GM12878 (cell line): ENCODE measurements at regions not wholly inside any gene's neighbourhood (a gene's known extent, or its start where the extent isn't known, plus 50 kb on each side); places are given as distances from the start of the nearest gene placed in this dataset.

Experiments used
- ATAC-seq: fragments of 200-7000 bp; cut with Tn5 transposase; 3 replicates; pipeline ENCODE4 v1.9.1; 2020; ENCODE audit warnings: mild to moderate bottlenecking, moderate library complexity
- BruUV-seq: library from RNA; stranded (reverse); fragments of 400-500 nt; replicated peaks from 2 replicates; lab custom pipeline; 2021; lab: Mats Ljungman, UMichigan
- CTCF ChIA-PET: fragments of 300-600 bp; sonication (Branson Sonifier 250); formaldehyde crosslinking; extraction: SDS; loops from one replicate; lab custom pipeline; 2021; ENCODE audit warnings: inconsistent platforms; lab: Yijun Ruan, JAX
- POLR2A ChIA-PET: fragments of 350-600 bp; formaldehyde crosslinking; extraction: SDS; loops from one replicate; lab custom pipeline; 2021; ENCODE audit warnings: inconsistent platforms; lab: Charles Lee
- RAD21 ChIA-PET: fragments of 300-600 bp; sonication (Branson Sonifier 250); formaldehyde crosslinking; loops from one replicate; lab custom pipeline; 2023; ENCODE audit warnings: antibody characterized with exemption; ENCODE audit not compliant: unreplicated experiment; lab: Charles Lee
- SMC1A ChIA-PET: fragments of 300-600 bp; sonication (Branson Sonifier 250); formaldehyde crosslinking; loops from one replicate; lab custom pipeline; 2023; ENCODE audit not compliant: unreplicated experiment, uncharacterized antibody; lab: Charles Lee
- DNase-seq: peaks from one replicate; pipeline ENCODE4 v3.0.0-alpha.2; 2011; ENCODE audit warnings: low read depth, low spot score
- FAIRE-seq: peaks from 3 replicates; lab custom pipeline; 2011; peaks lifted over from hg19 to GRCh38; lab: Jason Lieb, UNC
- H2AFZ ChIP-seq: 2 replicates; pipeline ENCODE4 v1.6.0; 2011; ENCODE audit warnings: low read depth, low read length, control low read depth; ENCODE audit not compliant: control insufficient read depth
- H3K27ac ChIP-seq: 2 replicates; pipeline ENCODE4 v1.5.1; 2011; ENCODE audit warnings: control low read depth; ENCODE audit not compliant: control insufficient read depth, insufficient read depth
- H3K27me3 ChIP-seq, 2 experiments: replicated peaks in 1 of 2; 2 replicates each; pipeline versions ENCODE4 v1.6.0 to v1.6.1; 2011; ENCODE audit warnings: low read length in 1 of 2; ENCODE audit not compliant: control insufficient read depth in 2 of 2, insufficient read depth in 2 of 2
- H3K36me3 ChIP-seq, 2 experiments: 2 replicates each; pipeline ENCODE4 v1.5.1; 2011; ENCODE audit warnings: low read length in 1 of 2; ENCODE audit not compliant: control insufficient read depth in 2 of 2, insufficient read depth in 2 of 2
- H3K4me1 ChIP-seq: 2 replicates; pipeline ENCODE4 v1.6.1; 2011; ENCODE audit warnings: mild to moderate bottlenecking, low read length, moderate library complexity, mixed read lengths; ENCODE audit not compliant: control insufficient read depth, insufficient read depth
- H3K4me2 ChIP-seq: 2 replicates; pipeline ENCODE4 v1.6.0; 2011; ENCODE audit warnings: control low read depth; ENCODE audit not compliant: control insufficient read depth, insufficient read depth
- H3K4me3 ChIP-seq: fragments of 200-600 bp; sonication (generic); 2 replicates; pipeline ENCODE4 v1.5.1; 2016
- H3K79me2 ChIP-seq: 2 replicates; pipeline ENCODE4 v1.6.0; 2011; ENCODE audit warnings: low read length; ENCODE audit not compliant: control insufficient read depth, insufficient read depth
- H3K9ac ChIP-seq: 2 replicates; pipeline ENCODE4 v1.8.0; 2011; ENCODE audit warnings: low read length, control low read depth, mixed read lengths; ENCODE audit not compliant: control insufficient read depth, insufficient read depth
- H3K9me3 ChIP-seq: replicated peaks from 3 replicates; pipeline ENCODE4 v1.5.1; 2011; ENCODE audit warnings: mild to moderate bottlenecking, low read length; ENCODE audit not compliant: control insufficient read depth, insufficient read depth
- H4K20me1 ChIP-seq: 2 replicates; pipeline ENCODE4 v1.6.0; 2011; ENCODE audit not compliant: control insufficient read depth, insufficient read depth
- ASH2L ChIP-seq: fragments of 300-600, 200-600 bp; sonication (generic); IDR thresholded peaks from 2 replicates; pipeline ENCODE4 v1.6.1; 2017; ENCODE audit warnings: low read depth, mild to moderate bottlenecking, borderline replicate concordance
- ATF7 ChIP-seq: fragments of 450-650 bp; IDR thresholded peaks from 2 replicates; pipeline ENCODE4 v1.6.1; 2016; ENCODE audit warnings: low read depth, mild to moderate bottlenecking
- BACH1 ChIP-seq: fragments of 450-650 bp; IDR thresholded peaks from 2 replicates; pipeline ENCODE4 v1.6.1; 2017; ENCODE audit warnings: mild to moderate bottlenecking, borderline replicate concordance
- CBFB ChIP-seq: IDR thresholded peaks from 2 replicates; pipeline ENCODE4 v1.6.1; 2016; ENCODE audit warnings: antibody characterized with exemption, low read depth
- EP300 ChIP-seq, 2 experiments: fragments of 150-350 bp in 1 of 2; IDR thresholded peaks; 2 replicates each; pipeline ENCODE4 v1.6.1; 2011 to 2012; ENCODE audit warnings: low read depth in 2 of 2, low read length in 2 of 2, borderline replicate concordance in 1 of 2, improper control_type of control experiment in 1 of 2, inconsistent platforms in 1 of 2; ENCODE audit not compliant: control insufficient read depth in 1 of 2
- FOS ChIP-seq: IDR thresholded peaks from 3 replicates; pipeline ENCODE4 v1.6.1; 2011; ENCODE audit warnings: borderline replicate concordance; ENCODE audit not compliant: insufficient read length; ENCODE audit errors: extremely low read depth
- HDAC6 ChIP-seq: fragments of 200-600 bp; sonication (generic); IDR thresholded peaks from one replicate; pipeline ENCODE4 v1.8.0; 2017; ENCODE audit warnings: antibody characterized with exemption; ENCODE audit not compliant: unreplicated experiment
- IKZF2 ChIP-seq, 2 experiments: fragments of 450-650 bp; IDR thresholded peaks; 2 replicates each; pipeline ENCODE4 v1.6.1; 2017; ENCODE audit warnings: mild to moderate bottlenecking in 2 of 2, moderate library complexity in 2 of 2
- IRF4 ChIP-seq: IDR thresholded peaks from 2 replicates; pipeline ENCODE4 v1.6.1; 2011; ENCODE audit warnings: low read depth, low read length
- MEF2A ChIP-seq: IDR thresholded peaks from 2 replicates; pipeline ENCODE4 v1.6.1; 2011; ENCODE audit warnings: low read depth, mild to moderate bottlenecking, low read length, moderate library complexity; ENCODE audit not compliant: insufficient read depth
- MEF2B ChIP-seq: fragments of 450-650 bp; IDR thresholded peaks from 2 replicates; pipeline ENCODE4 v1.6.1; 2018; ENCODE audit warnings: mild to moderate bottlenecking, moderate library complexity; ENCODE audit not compliant: partially characterized antibody, poor library complexity, severe bottlenecking
- MTA2 ChIP-seq: fragments of 450-650 bp; IDR thresholded peaks from 2 replicates; pipeline ENCODE4 v1.6.1; 2016; ENCODE audit warnings: low read depth, mild to moderate bottlenecking, moderate library complexity
- MTA3 ChIP-seq: IDR thresholded peaks from 2 replicates; pipeline ENCODE4 v1.6.1; 2012; ENCODE audit warnings: low read length, inconsistent platforms, borderline replicate concordance
- NR2F1 ChIP-seq: fragments of 450-650 bp; conservative IDR thresholded peaks from 2 replicates; pipeline ENCODE4 v1.6.1; 2017; ENCODE audit warnings: mild to moderate bottlenecking
- SPI1 ChIP-seq: IDR thresholded peaks from 2 replicates; pipeline ENCODE4 v1.6.1; 2011; ENCODE audit warnings: low read depth, mild to moderate bottlenecking, low read length, moderate library complexity, borderline replicate concordance; ENCODE audit not compliant: insufficient read depth
- STAT1 ChIP-seq: fragments of 450-650 bp; conservative IDR thresholded peaks from 2 replicates; pipeline ENCODE4 v1.6.1; 2014; ENCODE audit warnings: antibody characterized with exemption, mild to moderate bottlenecking
- WGBS: methylation state at CpG from one replicate; pipeline ENCODE4 v1.1.6; 2016; ENCODE audit warnings: low lambda C conversion rate; ENCODE audit not compliant: insufficient replicate concordance, insufficient coverage; ENCODE audit errors: missing lambda C conversion rate; 5-methylcytosine and 5-hydroxymethylcytosine counted together
- in situ Hi-C: fragments of 300-500 bp; cut with MboI; formaldehyde crosslinking; loops from 9 replicates; pipeline ENCODE4 v1.14.3; 2018; ENCODE audit warnings: mixed read lengths
- intact Hi-C: fragments of 100-400 bp; cut with micrococcal nuclease; formaldehyde crosslinking; loops from one replicate; pipeline ENCODE4 v1.14.2; 2022; ENCODE audit not compliant: unreplicated experiment

- ChIA-PET SMC1A (no interaction called here), CTCF (no interaction called here), RAD21 (no interaction called here), POLR2A (no interaction called here)
- H3K27me3 ChIP-seq = no peaks in the 10 kb centered on the region
- no peaks in the 10 kb centered on the region for H3K79me2 ChIP-seq
- 38% methylated on average over 4 of the region's 4 CpGs for WGBS
- no peak overlapping the region for H3K9ac ChIP-seq
- intact Hi-C loops = no loop called here
- no peaks in the 10 kb centered on the region for H3K4me1 ChIP-seq
- in situ Hi-C loops = no loop called here
- no peak overlapping the region for H2AFZ ChIP-seq
- no peaks in the 10 kb centered on the region for H3K36me3 ChIP-seq
- no peaks in the 10 kb centered on the region for H4K20me1 ChIP-seq
- FAIRE-seq (no peak), DNase-seq (no peak), ATAC-seq (no peak)
- H3K4me3 ChIP-seq = no peak overlapping the region
- TF ChIP-seq ASH2L (no peak), MTA3 (no peak)
- H3K4me2 ChIP-seq = no peak overlapping the region
- BruUV-seq = no TSS peak
- no peaks in the 10 kb centered on the region for H3K9me3 ChIP-seq
- H3K27ac ChIP-seq = no peak overlapping the region
Measured at GRCh38 chr5:57581222-57581621, 98.6 kb upstream of the ACTBL2 start.

DNA sequence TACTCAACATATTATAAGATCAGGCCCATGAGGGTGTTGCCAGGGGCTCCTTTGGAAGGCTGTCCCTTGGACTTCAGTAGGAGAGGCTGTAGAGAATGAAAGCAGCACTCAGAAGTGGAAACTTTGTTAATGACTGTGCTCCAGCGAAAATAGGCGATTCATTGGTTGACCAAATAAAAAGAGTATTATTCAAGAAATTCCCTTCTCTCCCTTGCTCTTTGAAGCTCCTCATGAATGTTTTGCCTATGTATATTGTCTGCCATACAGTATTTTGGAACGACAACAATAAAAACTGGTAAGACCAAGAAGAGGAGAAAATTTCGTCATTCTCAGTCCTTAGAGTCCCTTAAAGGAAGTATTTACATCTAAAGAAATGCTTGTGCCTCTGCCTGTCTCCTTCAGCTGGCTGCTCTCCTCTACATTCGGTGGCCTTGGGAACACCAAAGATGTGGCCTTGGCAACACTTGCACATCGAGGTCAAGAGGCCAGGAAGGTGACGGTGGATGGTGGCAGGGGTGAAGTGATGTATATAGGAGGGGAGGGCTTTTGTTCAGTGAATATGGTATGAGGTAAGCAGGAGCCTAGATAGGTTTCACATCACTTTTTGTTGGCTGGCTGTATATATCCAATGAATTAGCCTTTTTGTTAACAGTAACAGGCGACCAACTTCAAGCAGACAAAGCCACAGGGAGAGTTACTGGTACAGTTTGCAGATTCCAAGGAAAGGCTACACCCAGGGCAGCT is 95.0 kb upstream of the ACTBL2 start:
- ChIA-PET SMC1A (interaction anchor here (1.4 kb wide), 1 partner anchor 42 kb away, joined by 3 read pairs; no protein-coding TSS in a partner anchor), RAD21 (interaction anchor here (0.6 to 1.6 kb wide), 5 partner anchors 17 to 278 kb away, joined by 3 to 5 read pairs (median 3); no protein-coding TSS in a partner anchor), CTCF (interaction anchor here (0.7 to 1.4 kb wide), 2 partner anchors 25 to 73 kb away, joined by 4 to 5 read pairs; no protein-coding TSS in a partner anchor), POLR2A (interaction anchor here (1.7 kb wide), 1 partner anchor 16 kb away, joined by 4 read pairs; no protein-coding TSS in a partner anchor)
- no peak for DNase-seq
- in situ Hi-C loops (no loop called here), intact Hi-C loops (no loop called here)
- no peaks in the 10 kb centered on the region for H3K9me3 ChIP-seq
- no peak overlapping the region for H3K27ac ChIP-seq
- no peak overlapping the region for H3K4me3 ChIP-seq
- H3K4me1 ChIP-seq = no peaks in the 10 kb centered on the region
- no peak for FAIRE-seq
- no peaks in the 10 kb centered on the region for H3K79me2 ChIP-seq
- no peak overlapping the region for H3K9ac ChIP-seq
- no TSS peak for BruUV-seq
- H3K4me2 ChIP-seq = no peak overlapping the region
- no peaks in the 10 kb centered on the region for H3K36me3 ChIP-seq
- H2AFZ ChIP-seq = no peak overlapping the region
- no peaks in the 10 kb centered on the region for H3K27me3 ChIP-seq
- WGBS = 12% methylated on average over 8 of the region's 8 CpGs
- ATAC-seq = peak; percentile 87
- no peaks in the 10 kb centered on the region; the same call in 1 of the 2 replicates for H4K20me1 ChIP-seq
- peak; percentile 79 for TF ChIP-seq SPI1
- no peak for TF ChIP-seq STAT1
- TF ChIP-seq CBFB = no peak
- TF ChIP-seq EP300 (IDR thresholded peaks at IDR 0.05; ENCODE audit: borderline replicate concordance in 1 of 2, control insufficient read depth in 1 of 2, low read depth in 2 of 2, low read length in 2 of 2) = 0 out of 4 replicates have a peak, but pooled peaks of 1 of the 2 experiments have one; percentile 44
- peak; percentile 89 for TF ChIP-seq NR2F1
- TF ChIP-seq IKZF2 (IDR thresholded peaks at IDR 0.05) = peak; percentile 43 to 47; a peak in 2 of 4 replicates
- no peak for TF ChIP-seq MEF2A
- TF ChIP-seq MEF2B = no peak
- TF ChIP-seq FOS = no peak
- TF ChIP-seq BACH1 = no peak
- TF ChIP-seq IRF4 = 0 out of 2 replicates have a peak, but pooled peaks have one; percentile 15
- TF ChIP-seq ATF7 = peak; percentile 68
- TF ChIP-seq MTA2 = peak; percentile 27; the same call in 1 of the 2 replicates
- no peak for TF ChIP-seq HDAC6
- TF ChIP-seq ASH2L = no peak
